Upper lobe of left lung (tissue), 4 donors: ENCODE measurements at regions not wholly inside any gene's neighbourhood (a gene's known extent, or its start where the extent isn't known, plus 50 kb on each side); places are given as distances from the start of the nearest gene placed in this dataset.

ENCODE experiments used
- POLR2A ChIP-seq, 4 donors: fragments of 450-650 bp; IDR thresholded peaks; one replicate each; pipeline ENCODE4 v1.5.1; 2016 to 2017; ENCODE audit warnings: antibody characterized with exemption in 4 of 4, mild to moderate bottlenecking in 2 of 4
- POLR2AphosphoS5 ChIP-seq, 2 donors: sonication (generic); formaldehyde crosslinking; IDR thresholded peaks; one replicate each; pipeline ENCODE4 v1.5.1; 2017; ENCODE audit warnings: antibody characterized with exemption in 2 of 2
- TF ChIP-seq, protein P1 (sequence below), 6 experiments: fragments of 450-650 bp in 4 of 6; fragments of 200-600 bp in 2 of 6; sonication (generic) in 2 of 6; IDR thresholded peaks; one replicate each; pipeline ENCODE4 v1.5.1; 2016 to 2019; ENCODE audit warnings: antibody characterized with exemption in 6 of 6

DNA sequence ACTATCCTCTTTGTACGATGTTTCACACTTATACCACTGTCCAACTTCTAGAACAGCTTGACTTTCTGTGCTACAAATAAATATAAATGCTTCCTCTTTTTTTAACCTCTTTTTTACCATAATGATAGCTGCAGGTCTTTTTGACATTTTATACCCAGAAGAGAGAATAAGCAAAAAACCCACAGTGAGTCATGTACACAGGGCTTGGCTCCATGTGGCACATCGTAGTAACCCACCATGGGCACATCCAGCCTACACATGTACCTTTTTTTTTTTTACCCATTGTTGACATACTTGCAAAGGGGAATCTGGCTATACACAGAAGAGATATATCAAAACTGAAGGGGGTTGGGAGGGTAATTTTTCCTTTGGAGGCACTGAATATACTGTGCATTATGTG, 59.5 kb upstream of the RSPO3 start:
- no peak for TF ChIP-seq POLR2A (IDR thresholded peaks at IDR 0.05)
- TF ChIP-seq, protein P1, sequence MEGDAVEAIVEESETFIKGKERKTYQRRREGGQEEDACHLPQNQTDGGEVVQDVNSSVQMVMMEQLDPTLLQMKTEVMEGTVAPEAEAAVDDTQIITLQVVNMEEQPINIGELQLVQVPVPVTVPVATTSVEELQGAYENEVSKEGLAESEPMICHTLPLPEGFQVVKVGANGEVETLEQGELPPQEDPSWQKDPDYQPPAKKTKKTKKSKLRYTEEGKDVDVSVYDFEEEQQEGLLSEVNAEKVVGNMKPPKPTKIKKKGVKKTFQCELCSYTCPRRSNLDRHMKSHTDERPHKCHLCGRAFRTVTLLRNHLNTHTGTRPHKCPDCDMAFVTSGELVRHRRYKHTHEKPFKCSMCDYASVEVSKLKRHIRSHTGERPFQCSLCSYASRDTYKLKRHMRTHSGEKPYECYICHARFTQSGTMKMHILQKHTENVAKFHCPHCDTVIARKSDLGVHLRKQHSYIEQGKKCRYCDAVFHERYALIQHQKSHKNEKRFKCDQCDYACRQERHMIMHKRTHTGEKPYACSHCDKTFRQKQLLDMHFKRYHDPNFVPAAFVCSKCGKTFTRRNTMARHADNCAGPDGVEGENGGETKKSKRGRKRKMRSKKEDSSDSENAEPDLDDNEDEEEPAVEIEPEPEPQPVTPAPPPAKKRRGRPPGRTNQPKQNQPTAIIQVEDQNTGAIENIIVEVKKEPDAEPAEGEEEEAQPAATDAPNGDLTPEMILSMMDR (IDR thresholded peaks at IDR 0.05), result no peak
- no peak for TF ChIP-seq POLR2AphosphoS5 (IDR thresholded peaks at IDR 0.05)
